ENCODE measurements at regions not wholly inside any gene's neighbourhood (a gene's known extent, or its start where the extent isn't known, plus 50 kb on each side); places are given as distances from the start of the nearest gene placed in this dataset.

- Histone ChIP-seq H3K36me3 (ENCODE audit: insufficient read depth in 1 of 2, low read depth in 1 of 2) (no peaks in the 10 kb centered on the region), H3K27me3 (ENCODE audit: insufficient read depth in 3 of 3, low read length in 2 of 3) (no peaks in the 10 kb centered on the region), H3K4me3 (no peak overlapping the region), H3K4me1 (no peaks in the 10 kb centered on the region), H3K27ac (no peak overlapping the region), H3K9me3 (no peaks in the 10 kb centered on the region)
- 75 to 79% (median 76%) methylated on average over 4 of the region's 4 CpGs for WGBS, 3 donors
- DNase-seq (no peak), ATAC-seq (no peak)
- TF ChIP-seq CTCF (IDR thresholded peaks at IDR 0.05): no peak
- intact Hi-C loops (cut with DNase I): no loop called here
Measured at GRCh38 chr4:173703021-173703420, 173.0 kb upstream of the HAND2 start.

- WGBS, 3 donors: 87 to 93% (median 89%) methylated on average over 4 of the region's 4 CpGs
- no peak overlapping the region for H3K4me3 ChIP-seq
- no peaks in the 10 kb centered on the region for H3K9me3 ChIP-seq
- intact Hi-C loops (cut with DNase I): no loop called here
- H3K27me3 ChIP-seq (ENCODE audit: insufficient read depth in 3 of 3, low read length in 2 of 3): no peaks in the 10 kb centered on the region
- no peak for TF ChIP-seq CTCF (IDR thresholded peaks at IDR 0.05)
- H3K36me3 ChIP-seq (ENCODE audit: insufficient read depth in 1 of 2, low read depth in 1 of 2): no peaks in the 10 kb centered on the region
- DNase-seq (no peak), ATAC-seq (no peak)
- no peak overlapping the region for H3K27ac ChIP-seq
- H3K4me1 ChIP-seq: no peaks in the 10 kb centered on the region
Measured at GRCh38 chr4:173700650-173701049, 170.6 kb upstream of the HAND2 start.

GRCh38 chr4:173699841-173700475, 169.9 kb upstream of the HAND2 start:
- no peak for DNase-seq
- ATAC-seq: no peak
- WGBS, 3 donors: 85 to 90% (median 87%) methylated on average over 2 of the region's 2 CpGs
- H3K4me1 ChIP-seq: no peaks in the 10 kb centered on the region
- no peaks in the 10 kb centered on the region for H3K27me3 ChIP-seq (ENCODE audit: insufficient read depth in 3 of 3, low read length in 2 of 3)
- H3K27ac ChIP-seq: no peak overlapping the region
- no peak overlapping the region for H3K4me3 ChIP-seq
- TF ChIP-seq CTCF (IDR thresholded peaks at IDR 0.05): no peak
- no peaks in the 10 kb centered on the region for H3K36me3 ChIP-seq (ENCODE audit: insufficient read depth in 1 of 2, low read depth in 1 of 2)
- no peaks in the 10 kb centered on the region for H3K9me3 ChIP-seq
- intact Hi-C loops (cut with DNase I): no loop called here

GRCh38 chr4:173698557-173699262, 168.7 kb upstream of the HAND2 start:
- no peak for DNase-seq
- 35 to 50% (median 50%) methylated on average over 9 to 10 of the region's 10 CpGs for WGBS, 3 donors
- Histone ChIP-seq H3K4me3 (no peak overlapping the region), H3K4me1 (no peaks in the 10 kb centered on the region), H3K9me3 (no peaks in the 10 kb centered on the region), H3K27me3 (ENCODE audit: insufficient read depth in 3 of 3, low read length in 2 of 3) (no peaks in the 10 kb centered on the region), H3K27ac (no peak overlapping the region), H3K36me3 (ENCODE audit: insufficient read depth in 1 of 2, low read depth in 1 of 2) (no peaks in the 10 kb centered on the region)
- no peak for TF ChIP-seq CTCF (IDR thresholded peaks at IDR 0.05)
- intact Hi-C loops (cut with DNase I): no loop called here
- ATAC-seq: no peak

Data from psoas muscle (tissue), 7 donors.